GM20431 (cell line): ENCODE measurements at regions not wholly inside any gene's neighbourhood (a gene's known extent, or its start where the extent isn't known, plus 50 kb on each side); places are given as distances from the start of the nearest gene placed in this dataset.
"Not testable (repeated sequence)": the region's sequence is repeated elsewhere in the genome, so short reads cannot be mapped to it uniquely, and the experiment has no call there.

Experiments used
- in situ Hi-C: fragments of 300-500 bp; cut with MseI, MboI; formaldehyde crosslinking; loops from one replicate; pipeline ENCODE4 v1.15.0; 2020; ENCODE audit warnings: low sequenced_read_pairs; ENCODE audit not compliant: unreplicated experiment

GRCh38 chr3:161598639-161599038, 102.0 kb downstream of the OTOL1 start:
- in situ Hi-C loops: loop anchor here (25.0 kb wide), 1 partner anchor 89 kb away; no protein-coding TSS in a partner anchor

- in situ Hi-C loops: loop anchor here (25.0 kb wide), 1 partner anchor 88 kb away; no protein-coding TSS in a partner anchor
Measured at GRCh38 chr3:161599697-161600096, 103.1 kb downstream of the OTOL1 start.

- in situ Hi-C loops: no loop called here
Measured at GRCh38 chr3:161600173-161600572, 103.6 kb downstream of the OTOL1 start.

GRCh38 chr3:161602475-161602874, 105.9 kb downstream of the OTOL1 start:
- in situ Hi-C loops: no loop called here

GRCh38 chr3:161602918-161603317, 106.3 kb downstream of the OTOL1 start:
- in situ Hi-C loops: no loop called here

- in situ Hi-C loops: no loop called here
Measured at GRCh38 chr3:161607056-161607455, 110.4 kb downstream of the OTOL1 start.

- in situ Hi-C loops: no loop called here
Measured at GRCh38 chr3:161619351-161619750, 122.7 kb downstream of the OTOL1 start.

- in situ Hi-C loops: no loop called here
Measured at GRCh38 chr3:161630794-161631193, 134.2 kb downstream of the OTOL1 start.

GRCh38 chr3:161631536-161631935, 134.9 kb downstream of the OTOL1 start:
- in situ Hi-C loops: no loop called here

GRCh38 chr3:161637559-161637958, 141.0 kb downstream of the OTOL1 start:
- in situ Hi-C loops: no loop called here

- in situ Hi-C loops: not testable (repeated sequence)
Measured at GRCh38 chr3:161639095-161639494, 142.5 kb downstream of the OTOL1 start.

- in situ Hi-C loops: no loop called here
Measured at GRCh38 chr3:161640181-161640580, 143.6 kb downstream of the OTOL1 start.

GRCh38 chr3:161641287-161641686, 144.7 kb downstream of the OTOL1 start:
- in situ Hi-C loops: no loop called here

- in situ Hi-C loops: no loop called here
Measured at GRCh38 chr3:161644891-161645635, 148.5 kb downstream of the OTOL1 start.

GRCh38 chr3:161647936-161648470, 151.4 kb downstream of the OTOL1 start:
- in situ Hi-C loops: no loop called here

- in situ Hi-C loops: no loop called here
Measured at GRCh38 chr3:161649900-161650484, 153.4 kb downstream of the OTOL1 start.

- in situ Hi-C loops: no loop called here
Measured at GRCh38 chr3:161657786-161658185, 161.2 kb downstream of the OTOL1 start.

- in situ Hi-C loops: no loop called here
Measured at GRCh38 chr3:161671141-161671540, 174.5 kb downstream of the OTOL1 start.

GRCh38 chr3:161672478-161672877, 175.9 kb downstream of the OTOL1 start:
- in situ Hi-C loops: no loop called here

- in situ Hi-C loops: no loop called here
Measured at GRCh38 chr3:161673866-161674265, 177.3 kb downstream of the OTOL1 start.

GRCh38 chr3:161674402-161674801, 177.8 kb downstream of the OTOL1 start:
- in situ Hi-C loops: no loop called here
